Smooth muscle cell (in vitro differentiated cells): ENCODE measurements at regions not wholly inside any gene's neighbourhood (a gene's known extent, or its start where the extent isn't known, plus 50 kb on each side); places are given as distances from the start of the nearest gene placed in this dataset.

Experiments
- DNase-seq: peaks from one replicate; lab custom pipeline; 2025; ENCODE audit not compliant: unreplicated experiment; lab: John Stamatoyannopoulos, UW
- H2AFZ ChIP-seq: fragments of 200-600 bp; sonication (generic); 2 replicates; pipeline ENCODE4 v1.6.0; 2016; ENCODE audit warnings: antibody characterized with exemption, low read depth, mild to moderate bottlenecking
- H3F3A ChIP-seq: fragments of 200-600 bp; sonication (generic); 2 replicates; pipeline ENCODE4 v1.6.0; 2017; ENCODE audit warnings: antibody characterized with exemption, low read depth
- H3K27ac ChIP-seq: fragments of 200-600 bp; sonication (generic); 2 replicates; pipeline ENCODE4 v1.5.1; 2016; ENCODE audit warnings: low read depth, mild to moderate bottlenecking
- H3K27me3 ChIP-seq: fragments of 200-600 bp; sonication (generic); 2 replicates; pipeline ENCODE4 v1.6.1; 2016; ENCODE audit warnings: low read depth, mild to moderate bottlenecking
- H3K36me3 ChIP-seq: fragments of 200-600 bp; sonication (generic); 2 replicates; pipeline ENCODE4 v1.5.1; 2016; ENCODE audit warnings: low read depth
- H3K4me1 ChIP-seq: fragments of 200-600 bp; sonication (generic); 2 replicates; pipeline ENCODE4 v1.5.1; 2016; ENCODE audit warnings: low read depth
- H3K4me2 ChIP-seq: fragments of 200-600 bp; sonication (generic); 2 replicates; pipeline ENCODE4 v1.6.0; 2016; ENCODE audit warnings: mild to moderate bottlenecking
- H3K4me3 ChIP-seq: fragments of 200-600 bp; sonication (generic); 2 replicates; pipeline ENCODE4 v1.5.1; 2016; ENCODE audit warnings: mild to moderate bottlenecking
- H3K79me2 ChIP-seq: fragments of 200-600 bp; sonication (generic); 2 replicates; pipeline ENCODE4 v1.6.0; 2016; ENCODE audit warnings: low read depth, mild to moderate bottlenecking
- H3K9ac ChIP-seq: fragments of 200-600 bp; sonication (generic); 2 replicates; pipeline ENCODE4 v1.6.0; 2016; ENCODE audit warnings: low read depth
- H3K9me3 ChIP-seq: fragments of 200-600 bp; sonication (generic); replicated peaks from 2 replicates; pipeline ENCODE4 v1.5.1; 2016; ENCODE audit warnings: low read depth
- H4K20me1 ChIP-seq: fragments of 200-600 bp; sonication (generic); 2 replicates; pipeline ENCODE4 v1.6.0; 2016; ENCODE audit warnings: low read depth
- WGBS: methylation state at CpG from one replicate; pipeline ENCODE4 v1.1.7; 2016; ENCODE audit warnings: low lambda C conversion rate; 5-methylcytosine and 5-hydroxymethylcytosine counted together
- TF ChIP-seq, protein P1 (sequence below): fragments of 200-600 bp; sonication (generic); IDR thresholded peaks from 2 replicates; pipeline ENCODE4 v1.5.1; 2017; ENCODE audit warnings: borderline replicate concordance, mild to moderate bottlenecking, antibody characterized with exemption; ENCODE audit not compliant: insufficient read depth, poor library complexity, severe bottlenecking

DNA sequence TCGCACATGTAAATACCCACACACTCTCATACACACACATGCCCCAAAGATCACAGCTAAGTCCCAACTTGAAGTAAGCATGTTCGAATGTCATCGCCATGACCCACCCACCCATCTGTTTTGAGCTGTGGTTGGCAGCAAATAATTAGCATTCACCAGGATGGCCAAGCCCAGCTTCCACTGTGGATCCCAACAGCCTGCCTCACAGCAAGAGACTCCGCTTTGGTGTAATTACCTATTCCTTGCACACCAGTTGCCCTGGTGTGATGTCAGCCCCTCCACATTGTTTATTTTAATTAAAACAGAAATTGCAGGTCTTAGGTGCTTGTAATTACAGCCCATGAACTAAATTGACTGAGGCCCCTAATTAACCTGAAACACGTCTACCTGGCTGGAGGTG lies 81.1 kb downstream of the MAFB start:
- no peaks in the 10 kb centered on the region for H4K20me1 ChIP-seq
- H3K27ac ChIP-seq: no peak overlapping the region
- no peaks in the 10 kb centered on the region for H3K9me3 ChIP-seq
- H3K4me3 ChIP-seq: no peak overlapping the region
- no peaks in the 10 kb centered on the region for H3K4me1 ChIP-seq
- H3K79me2 ChIP-seq: no peaks in the 10 kb centered on the region
- no peak for DNase-seq
- no peak overlapping the region for H2AFZ ChIP-seq
- H3K4me2 ChIP-seq: no peak overlapping the region
- H3K27me3 ChIP-seq: peaks cover 4% of the 10 kb centered on the region
- no peaks in the 10 kb centered on the region for H3K36me3 ChIP-seq
- H3K9ac ChIP-seq: no peak overlapping the region
- TF ChIP-seq, protein P1, sequence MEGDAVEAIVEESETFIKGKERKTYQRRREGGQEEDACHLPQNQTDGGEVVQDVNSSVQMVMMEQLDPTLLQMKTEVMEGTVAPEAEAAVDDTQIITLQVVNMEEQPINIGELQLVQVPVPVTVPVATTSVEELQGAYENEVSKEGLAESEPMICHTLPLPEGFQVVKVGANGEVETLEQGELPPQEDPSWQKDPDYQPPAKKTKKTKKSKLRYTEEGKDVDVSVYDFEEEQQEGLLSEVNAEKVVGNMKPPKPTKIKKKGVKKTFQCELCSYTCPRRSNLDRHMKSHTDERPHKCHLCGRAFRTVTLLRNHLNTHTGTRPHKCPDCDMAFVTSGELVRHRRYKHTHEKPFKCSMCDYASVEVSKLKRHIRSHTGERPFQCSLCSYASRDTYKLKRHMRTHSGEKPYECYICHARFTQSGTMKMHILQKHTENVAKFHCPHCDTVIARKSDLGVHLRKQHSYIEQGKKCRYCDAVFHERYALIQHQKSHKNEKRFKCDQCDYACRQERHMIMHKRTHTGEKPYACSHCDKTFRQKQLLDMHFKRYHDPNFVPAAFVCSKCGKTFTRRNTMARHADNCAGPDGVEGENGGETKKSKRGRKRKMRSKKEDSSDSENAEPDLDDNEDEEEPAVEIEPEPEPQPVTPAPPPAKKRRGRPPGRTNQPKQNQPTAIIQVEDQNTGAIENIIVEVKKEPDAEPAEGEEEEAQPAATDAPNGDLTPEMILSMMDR: no peak
- no peaks in the 10 kb centered on the region for H3F3A ChIP-seq
- 91% methylated on average over 5 of the region's 5 CpGs for WGBS

DNA sequence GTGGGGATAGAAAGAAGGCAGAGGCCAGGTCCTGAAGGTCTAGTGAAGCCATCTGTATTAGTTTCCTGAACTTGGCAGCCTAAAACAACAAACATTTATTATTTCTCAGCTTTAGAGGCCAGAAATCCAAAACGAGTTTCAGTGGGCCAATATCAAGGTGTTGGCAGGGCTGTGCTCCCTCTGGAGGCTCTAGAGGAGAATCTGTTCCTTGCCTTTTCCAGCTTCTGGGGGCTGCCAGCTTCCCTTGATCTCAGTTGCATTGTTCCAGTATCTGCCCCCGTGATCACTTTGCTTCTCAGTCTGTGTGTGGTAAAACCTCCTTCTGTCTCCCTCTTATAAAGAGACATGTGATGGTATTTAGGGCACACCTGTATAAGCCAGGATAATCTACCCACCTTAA lies 82.4 kb downstream of the MAFB start:
- Histone ChIP-seq H3K4me1 (no peaks in the 10 kb centered on the region), H3F3A (no peaks in the 10 kb centered on the region), H3K79me2 (no peaks in the 10 kb centered on the region), H3K9ac (no peak overlapping the region), H3K4me3 (no peak overlapping the region), H3K27ac (no peak overlapping the region), H3K27me3 (peaks cover 4% of the 10 kb centered on the region), H2AFZ (no peak overlapping the region), H3K4me2 (no peak overlapping the region), H4K20me1 (no peaks in the 10 kb centered on the region), H3K9me3 (no peaks in the 10 kb centered on the region), H3K36me3 (no peaks in the 10 kb centered on the region)
- no peak for DNase-seq
- TF ChIP-seq, protein P1: no peak
- WGBS: 50% methylated on average over 2 of the region's 2 CpGs

DNA sequence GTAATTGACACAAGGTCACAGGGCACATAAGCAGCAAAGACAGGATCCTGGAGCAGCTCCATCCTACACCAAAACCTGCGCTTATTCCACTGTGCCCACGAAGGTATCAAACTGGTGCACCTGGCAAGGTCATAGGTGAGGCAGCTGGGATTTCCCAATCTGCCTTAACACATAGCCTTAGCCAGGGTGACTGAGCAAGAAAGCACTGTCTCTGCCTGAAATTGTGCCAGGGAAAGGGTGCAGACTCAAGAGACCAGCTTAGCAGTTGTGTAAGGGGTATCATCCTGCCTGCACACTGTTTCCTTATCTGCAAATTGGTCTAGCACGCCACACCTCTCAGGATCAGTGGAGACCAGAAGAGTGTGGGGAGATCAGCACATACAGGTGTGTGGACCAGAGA lies 82.8 kb downstream of the MAFB start:
- DNase-seq: no peak
- H4K20me1 ChIP-seq: no peaks in the 10 kb centered on the region
- TF ChIP-seq, protein P1: no peak
- no peaks in the 10 kb centered on the region for H3K4me1 ChIP-seq
- H3K36me3 ChIP-seq: no peaks in the 10 kb centered on the region
- no peaks in the 10 kb centered on the region for H3F3A ChIP-seq
- H3K27me3 ChIP-seq: peaks cover 2% of the 10 kb centered on the region
- no peak overlapping the region for H3K27ac ChIP-seq
- no peaks in the 10 kb centered on the region for H3K79me2 ChIP-seq
- no peak overlapping the region for H3K4me2 ChIP-seq
- no peaks in the 10 kb centered on the region for H3K9me3 ChIP-seq
- 91% methylated on average over 3 of the region's 3 CpGs for WGBS
- H3K9ac ChIP-seq: no peak overlapping the region
- H3K4me3 ChIP-seq: no peak overlapping the region
- no peak overlapping the region for H2AFZ ChIP-seq

DNA sequence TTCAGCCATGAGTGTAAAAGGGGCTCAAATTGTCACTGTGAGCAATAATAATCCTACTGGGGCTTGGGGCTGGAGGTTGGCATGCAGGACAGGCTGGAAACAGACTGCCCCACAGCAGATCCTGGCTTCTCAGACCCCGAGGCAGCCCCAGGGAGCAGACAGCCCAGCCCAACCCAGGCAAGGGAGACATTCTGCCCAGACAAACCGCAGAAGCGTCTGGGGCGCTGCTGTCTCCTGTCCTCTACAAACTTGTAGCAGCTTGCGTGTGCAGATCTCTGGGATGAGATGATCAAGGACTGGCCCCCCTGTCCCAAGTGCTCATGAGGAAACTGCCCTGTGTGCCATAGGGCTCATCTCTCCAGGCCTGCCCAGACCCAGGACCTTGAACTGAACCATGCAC lies 84.6 kb downstream of the MAFB start:
- no peaks in the 10 kb centered on the region for H3K79me2 ChIP-seq
- DNase-seq: no peak
- H4K20me1 ChIP-seq: no peaks in the 10 kb centered on the region
- 48% methylated on average over 5 of the region's 5 CpGs for WGBS
- H2AFZ ChIP-seq: no peak overlapping the region
- H3K27me3 ChIP-seq: no peaks in the 10 kb centered on the region
- no peak overlapping the region for H3K9ac ChIP-seq
- TF ChIP-seq, protein P1: no peak
- no peaks in the 10 kb centered on the region for H3F3A ChIP-seq
- H3K4me2 ChIP-seq: no peak overlapping the region
- no peak overlapping the region for H3K27ac ChIP-seq
- no peaks in the 10 kb centered on the region for H3K9me3 ChIP-seq
- no peaks in the 10 kb centered on the region for H3K36me3 ChIP-seq
- no peak overlapping the region for H3K4me3 ChIP-seq
- no peaks in the 10 kb centered on the region for H3K4me1 ChIP-seq
